HEK293 (cell line): ENCODE measurements at regions not wholly inside any gene's neighbourhood (a gene's known extent, or its start where the extent isn't known, plus 50 kb on each side); places are given as distances from the start of the nearest gene placed in this dataset.

Source experiments
- CTCF ChIA-PET: fragments of 350-600 bp; formaldehyde crosslinking; extraction: SDS; loops from one replicate; lab custom pipeline; 2021; ENCODE audit warnings: antibody characterized with exemption; lab: Yijun Ruan, JAX
- POLR2A ChIA-PET: fragments of 300-600 bp; formaldehyde crosslinking; extraction: SDS; loops from one replicate; lab custom pipeline; 2020; ENCODE audit warnings: antibody characterized with exemption, inconsistent platforms; lab: Yijun Ruan, JAX
- H3K27ac ChIP-seq: fragments of 200-500 bp; sonication (Bioruptor generic); 2 replicates; pipeline ENCODE4 v1.5.1; 2014; ENCODE audit warnings: low read depth, low read length, control low read depth, inconsistent platforms; ENCODE audit errors: extremely low read depth
- H3K36me3 ChIP-seq, 2 experiments: fragments of 200-500 bp in 1 of 2; sonication (Bioruptor generic) in 1 of 2; 1 replicate in 1 of 2; 2 replicates in 1 of 2; pipeline ENCODE4 v1.5.1; 2014 to 2017; ENCODE audit warnings: inconsistent platforms in 2 of 2, low read length in 2 of 2; ENCODE audit not compliant: control insufficient read depth in 2 of 2, insufficient read depth in 1 of 2
- H3K4me1 ChIP-seq: fragments of 200-500 bp; sonication (Bioruptor generic); 2 replicates; pipeline ENCODE4 v1.5.1; 2014; ENCODE audit warnings: mild to moderate bottlenecking, low read length, inconsistent platforms; ENCODE audit not compliant: control insufficient read depth, insufficient read depth
- H3K4me3 ChIP-seq: 2 replicates; pipeline ENCODE4 v1.5.1; 2011; ENCODE audit warnings: low read depth, mild to moderate bottlenecking, control low read depth, low read length, moderate library complexity
- H3K9me3 ChIP-seq: fragments of 200-500 bp; sonication (Bioruptor generic); 2 replicates; pipeline ENCODE4 v1.5.1; 2014; ENCODE audit warnings: low read depth, low read length, inconsistent platforms; ENCODE audit not compliant: control insufficient read depth, insufficient read depth
- ATF2 ChIP-seq: fragments of 450-650 bp; formaldehyde crosslinking; IDR thresholded peaks from 2 replicates; pipeline ENCODE4 v1.5.1; 2016; ENCODE audit warnings: missing biosample characterization, missing genetic modification characterization, low read depth
- GLI4 ChIP-seq: fragments of 450-650 bp; formaldehyde crosslinking; IDR thresholded peaks from 2 replicates; pipeline ENCODE4 v1.5.1; 2016; ENCODE audit warnings: missing biosample characterization, missing genetic modification characterization
- GLIS1 ChIP-seq: fragments of 450-650 bp; formaldehyde crosslinking; IDR thresholded peaks from 2 replicates; pipeline ENCODE4 v1.5.1; 2016; ENCODE audit warnings: missing biosample characterization, missing genetic modification characterization
- HOXC10 ChIP-seq: sonication (generic); formaldehyde crosslinking; IDR thresholded peaks from 2 replicates; pipeline ENCODE4 v1.8.1; 2023; ENCODE audit warnings: mild to moderate bottlenecking, missing genetic modification reagents
- KLF17 ChIP-seq: fragments of 450-650 bp; formaldehyde crosslinking; IDR thresholded peaks from 2 replicates; pipeline ENCODE4 v1.5.1; 2016; ENCODE audit warnings: missing biosample characterization, missing genetic modification characterization
- SP2 ChIP-seq: fragments of 450-650 bp; formaldehyde crosslinking; IDR thresholded peaks from 2 replicates; pipeline ENCODE4 v1.5.1; 2016; ENCODE audit warnings: missing biosample characterization, missing genetic modification characterization
- ZBTB11 ChIP-seq: fragments of 450-650 bp; formaldehyde crosslinking; conservative IDR thresholded peaks from 2 replicates; pipeline ENCODE4 v1.5.1; 2016; ENCODE audit warnings: low read depth, missing biosample characterization, missing genetic modification characterization
- ZBTB8A ChIP-seq: fragments of 450-650 bp; formaldehyde crosslinking; IDR thresholded peaks from 2 replicates; pipeline ENCODE4 v1.5.1; 2016; ENCODE audit warnings: missing biosample characterization, missing genetic modification characterization
- ZNF132 ChIP-seq: fragments of 450-650 bp; formaldehyde crosslinking; IDR thresholded peaks from 2 replicates; pipeline ENCODE4 v1.5.1; 2017; ENCODE audit warnings: missing biosample characterization, missing genetic modification characterization, borderline replicate concordance
- ZNF148 ChIP-seq: fragments of 450-650 bp; formaldehyde crosslinking; IDR thresholded peaks from 2 replicates; pipeline ENCODE4 v1.5.0; 2017; ENCODE audit warnings: missing biosample characterization, missing genetic modification characterization, borderline replicate concordance
- ZNF155 ChIP-seq: fragments of 450-650 bp; formaldehyde crosslinking; IDR thresholded peaks from 2 replicates; pipeline ENCODE4 v1.5.1; 2016; ENCODE audit warnings: missing biosample characterization, missing genetic modification characterization
- ZNF157 ChIP-seq: fragments of 450-650 bp; formaldehyde crosslinking; IDR thresholded peaks from 2 replicates; pipeline ENCODE4 v1.5.1; 2016; ENCODE audit warnings: missing biosample characterization, missing genetic modification characterization
- ZNF354C ChIP-seq: fragments of 450-650 bp; formaldehyde crosslinking; IDR thresholded peaks from 2 replicates; pipeline ENCODE4 v1.5.1; 2016; ENCODE audit warnings: missing biosample characterization, missing genetic modification characterization, low read depth, borderline replicate concordance
- ZNF362 ChIP-seq: fragments of 450-650 bp; formaldehyde crosslinking; IDR thresholded peaks from 2 replicates; pipeline ENCODE4 v1.5.1; 2016; ENCODE audit warnings: missing biosample characterization, missing genetic modification characterization
- ZNF391 ChIP-seq: fragments of 450-650 bp; formaldehyde crosslinking; IDR thresholded peaks from 2 replicates; pipeline ENCODE4 v1.5.1; 2016; ENCODE audit warnings: low read depth, missing biosample characterization, missing genetic modification characterization, borderline replicate concordance
- ZNF394 ChIP-seq: fragments of 450-650 bp; formaldehyde crosslinking; IDR thresholded peaks from 2 replicates; pipeline ENCODE4 v1.5.1; 2016; ENCODE audit warnings: missing biosample characterization, missing genetic modification characterization, mild to moderate bottlenecking, moderate library complexity, borderline replicate concordance
- ZNF416 ChIP-seq: fragments of 450-650 bp; formaldehyde crosslinking; IDR thresholded peaks from 2 replicates; pipeline ENCODE4 v1.5.1; 2016; ENCODE audit warnings: missing biosample characterization, missing genetic modification characterization
- ZNF521 ChIP-seq: fragments of 450-650 bp; formaldehyde crosslinking; IDR thresholded peaks from 2 replicates; pipeline ENCODE4 v1.5.1; 2017; ENCODE audit warnings: missing biosample characterization, mild to moderate bottlenecking, missing genetic modification characterization
- ZNF544 ChIP-seq: fragments of 450-650 bp; formaldehyde crosslinking; IDR thresholded peaks from 2 replicates; pipeline ENCODE4 v1.5.0; 2017; ENCODE audit warnings: missing biosample characterization, missing genetic modification characterization
- ZNF560 ChIP-seq: fragments of 450-650 bp; formaldehyde crosslinking; IDR thresholded peaks from 2 replicates; pipeline ENCODE4 v1.5.1; 2017; ENCODE audit warnings: missing biosample characterization, missing genetic modification characterization, borderline replicate concordance
- ZSCAN16 ChIP-seq: fragments of 450-650 bp; formaldehyde crosslinking; IDR thresholded peaks from 2 replicates; pipeline ENCODE4 v1.5.1; 2016; ENCODE audit warnings: missing biosample characterization, missing genetic modification characterization

- TF ChIP-seq KLF17: no peak
- TF ChIP-seq ZNF132: no peak
- TF ChIP-seq, all 188 proteins: peak for 0
Measured at GRCh38 chr11:97641988-97642387, 1252.2 kb downstream of the JRKL start (continued).

GRCh38 chr11:97645736-97646135, 1255.9 kb downstream of the JRKL start:
- CTCF ChIA-PET: no interaction called here
- H3K27ac ChIP-seq: no peak overlapping the region

More at GRCh38 chr11:97645736-97646135, 1255.9 kb downstream of the JRKL start:
- POLR2A ChIA-PET: no interaction called here
- H3K9me3 ChIP-seq: no peaks in the 10 kb centered on the region
- no peaks in the 10 kb centered on the region for H3K4me1 ChIP-seq
- TF ChIP-seq ZNF394 (tag by site-specific recombination) (no peak), SP2 (tag by site-specific recombination) (no peak), ZNF155 (no peak), ZSCAN16 (tag by site-specific recombination) (no peak), ZNF148 (no peak), GLI4 (no peak), GLIS1 (no peak), ZBTB8A (no peak), ZNF132 (no peak), HOXC10 (CRISPR knock-in tag) (no peak), ZNF521 (no peak), ZBTB11 (tag by site-specific recombination) (no peak), ZNF416 (tag by site-specific recombination) (no peak), ZNF157 (tag by site-specific recombination) (no peak), ZNF560 (tag by site-specific recombination) (no peak), ZNF362 (no peak), ATF2 (tag by site-specific recombination) (no peak), ZNF391 (no peak), ZNF544 (tag by site-specific recombination) (no peak), ZNF354C (tag by site-specific recombination) (no peak)
- H3K36me3 ChIP-seq: no peaks in the 10 kb centered on the region
- H3K4me3 ChIP-seq: no peak overlapping the region
